SU-DHL-6 (cell line): ENCODE measurements at regions not wholly inside any gene's neighbourhood (a gene's known extent, or its start where the extent isn't known, plus 50 kb on each side); places are given as distances from the start of the nearest gene placed in this dataset.

Experiments used
- H2AFZ ChIP-seq: fragments of 200-600 bp; sonication (generic); 2 replicates; pipeline ENCODE4 v1.6.1; 2014; ENCODE audit warnings: low read depth, mild to moderate bottlenecking, moderate library complexity, mixed read lengths, antibody characterized with exemption, low read length; ENCODE audit not compliant: severe bottlenecking
- H3F3A ChIP-seq: fragments of 200-600 bp; shearing (Covaris generic); 2 replicates; pipeline ENCODE4 v1.6.0; 2016; ENCODE audit warnings: antibody characterized with exemption, mild to moderate bottlenecking; ENCODE audit not compliant: insufficient read depth
- H3K27ac ChIP-seq: fragments of 200-600 bp; sonication (generic); 2 replicates; pipeline ENCODE4 v1.5.1; 2016; ENCODE audit warnings: low read depth, mild to moderate bottlenecking, low read length, moderate library complexity, mixed read lengths
- H3K27me3 ChIP-seq: fragments of 200-600 bp; sonication (generic), shearing (Covaris generic); 2 replicates; pipeline ENCODE4 v1.6.0; 2014; ENCODE audit warnings: mild to moderate bottlenecking, low read length
- H3K36me3 ChIP-seq: fragments of 200-600 bp; sonication (generic); 2 replicates; pipeline ENCODE4 v1.6.1; 2014; ENCODE audit warnings: mild to moderate bottlenecking, low read length, mixed read lengths
- H3K4me2 ChIP-seq: fragments of 300-600, 200-600 bp; shearing (Covaris generic), sonication (generic); 2 replicates; pipeline ENCODE4 v1.6.0; 2014; ENCODE audit warnings: low read length, low read depth, mild to moderate bottlenecking; ENCODE audit not compliant: poor library complexity, severe bottlenecking
- H3K4me3 ChIP-seq: fragments of 200-600 bp; sonication (generic); 2 replicates; pipeline ENCODE4 v1.5.1; 2014; ENCODE audit warnings: antibody characterized with exemption, low read length, mild to moderate bottlenecking, mixed read lengths; ENCODE audit not compliant: insufficient read depth, poor library complexity, severe bottlenecking
- H3K79me2 ChIP-seq: fragments of 200-600 bp; sonication (generic); 2 replicates; pipeline ENCODE4 v1.6.1; 2014; ENCODE audit warnings: mild to moderate bottlenecking, low read length, moderate library complexity; ENCODE audit not compliant: insufficient read depth
- H3K9ac ChIP-seq: fragments of 200-600 bp; sonication (generic); 2 replicates; pipeline ENCODE4 v1.7.0; 2014; ENCODE audit warnings: mild to moderate bottlenecking, low read length
- H3K9me2 ChIP-seq: fragments of 200-600 bp; sonication (generic); replicated peaks from 2 replicates; pipeline ENCODE4 v1.6.1; 2014; ENCODE audit warnings: low read length; ENCODE audit not compliant: insufficient read depth
- H3K9me3 ChIP-seq: fragments of 200-600 bp; sonication (generic); 2 replicates; pipeline ENCODE4 v1.6.1; 2014; ENCODE audit warnings: low read length, mixed read lengths; ENCODE audit not compliant: insufficient read depth
- H4K20me1 ChIP-seq: fragments of 200-600 bp; sonication (generic); 2 replicates; pipeline ENCODE4 v1.6.1; 2014; ENCODE audit warnings: low read depth, mild to moderate bottlenecking, antibody characterized with exemption, low read length, moderate library complexity, mixed read lengths
- CTCF ChIP-seq: fragments of 200-600 bp; sonication (generic); IDR thresholded peaks from one replicate; pipeline ENCODE4 v1.5.1; 2017; ENCODE audit warnings: antibody characterized with exemption, mild to moderate bottlenecking, low read length, moderate library complexity; ENCODE audit not compliant: insufficient read depth, poor library complexity, severe bottlenecking
- EZH2phosphoT487 ChIP-seq: fragments of 200-600 bp; sonication (generic), shearing (Covaris generic); conservative IDR thresholded peaks from 2 replicates; pipeline ENCODE4 v1.6.1; 2018; ENCODE audit warnings: mild to moderate bottlenecking, antibody characterized with exemption, low read length, moderate library complexity, mixed read lengths

GRCh38 chr5:74059706-74060105 is 433.7 kb downstream of the ARHGEF28 start:
- Histone ChIP-seq H2AFZ (no peak overlapping the region), H3K9ac (no peak overlapping the region), H3K79me2 (no peaks in the 10 kb centered on the region), H4K20me1 (no peaks in the 10 kb centered on the region), H3K36me3 (no peaks in the 10 kb centered on the region), H3K4me3 (no peak overlapping the region), H3F3A (no peaks in the 10 kb centered on the region), H3K9me2 (no peaks in the 10 kb centered on the region), H3K4me2 (no peak overlapping the region), H3K9me3 (no peaks in the 10 kb centered on the region), H3K27me3 (no peaks in the 10 kb centered on the region), H3K27ac (no peak overlapping the region)
- no peak for TF ChIP-seq EZH2phosphoT487
- TF ChIP-seq CTCF: no peak

GRCh38 chr5:74056789-74057164 is 430.8 kb downstream of the ARHGEF28 start:
- no peaks in the 10 kb centered on the region for H3K27me3 ChIP-seq

GRCh38 chr5:74056107-74056788 is 430.3 kb downstream of the ARHGEF28 start:
- TF ChIP-seq EZH2phosphoT487 (no peak), CTCF (no peak)
- H4K20me1 ChIP-seq: no peaks in the 10 kb centered on the region
- H3K9me3 ChIP-seq: no peaks in the 10 kb centered on the region
- no peaks in the 10 kb centered on the region for H3K79me2 ChIP-seq
- H3K27ac ChIP-seq: no peak overlapping the region
- H3F3A ChIP-seq: no peaks in the 10 kb centered on the region
- no peak overlapping the region for H3K9ac ChIP-seq
- no peaks in the 10 kb centered on the region for H3K27me3 ChIP-seq
- no peak overlapping the region for H3K4me3 ChIP-seq
- no peak overlapping the region for H3K4me2 ChIP-seq
- H3K9me2 ChIP-seq: no peaks in the 10 kb centered on the region
- no peak overlapping the region for H2AFZ ChIP-seq
- no peaks in the 10 kb centered on the region for H3K36me3 ChIP-seq

More at GRCh38 chr5:74056789-74057164, 430.8 kb downstream of the ARHGEF28 start:
- no peaks in the 10 kb centered on the region for H4K20me1 ChIP-seq
- H2AFZ ChIP-seq: no peak overlapping the region
- no peaks in the 10 kb centered on the region for H3K9me2 ChIP-seq
- no peak overlapping the region for H3K4me2 ChIP-seq
- no peaks in the 10 kb centered on the region for H3K36me3 ChIP-seq
- TF ChIP-seq EZH2phosphoT487: no peak
- no peak for TF ChIP-seq CTCF
- no peak overlapping the region for H3K27ac ChIP-seq
- no peak overlapping the region for H3K9ac ChIP-seq
- no peaks in the 10 kb centered on the region for H3K79me2 ChIP-seq
- H3K4me3 ChIP-seq: no peak overlapping the region
- H3F3A ChIP-seq: no peaks in the 10 kb centered on the region
- no peaks in the 10 kb centered on the region for H3K9me3 ChIP-seq
